Colonic mucosa (tissue), 4 donors: ENCODE measurements at regions not wholly inside any gene's neighbourhood (a gene's known extent, or its start where the extent isn't known, plus 50 kb on each side); places are given as distances from the start of the nearest gene placed in this dataset.
A peak's percentile ranks its signal among the peaks of the same experiment; 100 is the strongest.
"Not testable (repeated sequence)": the region's sequence is repeated elsewhere in the genome, so short reads cannot be mapped to it uniquely, and the experiment has no call there.

Experiments used
- DNase-seq: peaks from one replicate; pipeline ENCODE4 v3.0.0-alpha.2; 2020
- H3K27ac ChIP-seq: fragments of 200-600 bp; one replicate; pipeline ENCODE4 v1.8.0; 2021
- H3K27me3 ChIP-seq: fragments of 200-600 bp; one replicate; pipeline ENCODE4 v1.8.0; 2021
- H3K36me3 ChIP-seq: fragments of 200-600 bp; one replicate; pipeline ENCODE4 v1.8.0; 2021
- H3K4me1 ChIP-seq: fragments of 200-600 bp; one replicate; pipeline ENCODE4 v1.8.0; 2021; ENCODE audit warnings: mild to moderate bottlenecking
- H3K4me3 ChIP-seq: fragments of 200-600 bp; one replicate; pipeline ENCODE4 v1.8.0; 2021
- H3K9ac ChIP-seq, 2 donors: one replicate each; pipeline ENCODE4 v1.7.0; 2013; ENCODE audit warnings: control low read depth in 2 of 2, low read depth in 2 of 2, low read length in 2 of 2
- H3K9me3 ChIP-seq: fragments of 200-600 bp; one replicate; pipeline ENCODE4 v1.8.0; 2021
- intact Hi-C: fragments of 100-400 bp; cut with DNase I; formaldehyde crosslinking; loops from one replicate; pipeline ENCODE4 v1.14.1; 2022
- TF ChIP-seq, protein P1 (sequence below): fragments of 200-600 bp; IDR thresholded peaks from one replicate; pipeline ENCODE4 v1.8.0; 2022; ENCODE audit warnings: antibody characterized with exemption, mild to moderate bottlenecking
- donor health status: healthy.
- donor health status: DM: no; HTN: no; CAD: no.
- donor health status: DM: no; HTN: no; CAD: no.

DNA sequence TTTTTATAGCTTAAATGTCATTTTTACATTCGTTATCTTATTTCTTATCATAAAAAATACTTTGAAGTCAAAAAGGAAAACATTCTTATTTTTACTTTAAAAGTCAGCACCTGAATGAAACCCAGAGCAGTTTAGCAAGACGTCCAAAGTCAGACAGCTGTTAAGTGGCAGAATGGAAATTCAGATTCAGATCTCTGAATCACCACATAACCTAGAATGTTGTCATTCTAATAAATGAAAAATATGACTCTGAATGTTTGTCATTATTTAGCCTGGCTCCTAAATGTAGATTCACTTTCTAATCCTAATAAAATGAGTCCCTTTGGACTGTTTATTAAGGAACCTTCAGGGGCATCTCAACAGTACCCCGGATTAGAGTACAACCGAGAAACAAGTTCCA, 75.2 kb upstream of the RGS7 start:
- no peaks in the 10 kb centered on the region for H3K27me3 ChIP-seq
- no peak overlapping the region for H3K9ac ChIP-seq
- no peak overlapping the region for H3K27ac ChIP-seq
- no peaks in the 10 kb centered on the region for H3K9me3 ChIP-seq
- intact Hi-C loops: no loop called here
- H3K4me3 ChIP-seq: no peak overlapping the region
- no peaks in the 10 kb centered on the region for H3K4me1 ChIP-seq
- no peak for DNase-seq
- no peaks in the 10 kb centered on the region for H3K36me3 ChIP-seq
- TF ChIP-seq, protein P1, sequence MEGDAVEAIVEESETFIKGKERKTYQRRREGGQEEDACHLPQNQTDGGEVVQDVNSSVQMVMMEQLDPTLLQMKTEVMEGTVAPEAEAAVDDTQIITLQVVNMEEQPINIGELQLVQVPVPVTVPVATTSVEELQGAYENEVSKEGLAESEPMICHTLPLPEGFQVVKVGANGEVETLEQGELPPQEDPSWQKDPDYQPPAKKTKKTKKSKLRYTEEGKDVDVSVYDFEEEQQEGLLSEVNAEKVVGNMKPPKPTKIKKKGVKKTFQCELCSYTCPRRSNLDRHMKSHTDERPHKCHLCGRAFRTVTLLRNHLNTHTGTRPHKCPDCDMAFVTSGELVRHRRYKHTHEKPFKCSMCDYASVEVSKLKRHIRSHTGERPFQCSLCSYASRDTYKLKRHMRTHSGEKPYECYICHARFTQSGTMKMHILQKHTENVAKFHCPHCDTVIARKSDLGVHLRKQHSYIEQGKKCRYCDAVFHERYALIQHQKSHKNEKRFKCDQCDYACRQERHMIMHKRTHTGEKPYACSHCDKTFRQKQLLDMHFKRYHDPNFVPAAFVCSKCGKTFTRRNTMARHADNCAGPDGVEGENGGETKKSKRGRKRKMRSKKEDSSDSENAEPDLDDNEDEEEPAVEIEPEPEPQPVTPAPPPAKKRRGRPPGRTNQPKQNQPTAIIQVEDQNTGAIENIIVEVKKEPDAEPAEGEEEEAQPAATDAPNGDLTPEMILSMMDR: no peak

DNA sequence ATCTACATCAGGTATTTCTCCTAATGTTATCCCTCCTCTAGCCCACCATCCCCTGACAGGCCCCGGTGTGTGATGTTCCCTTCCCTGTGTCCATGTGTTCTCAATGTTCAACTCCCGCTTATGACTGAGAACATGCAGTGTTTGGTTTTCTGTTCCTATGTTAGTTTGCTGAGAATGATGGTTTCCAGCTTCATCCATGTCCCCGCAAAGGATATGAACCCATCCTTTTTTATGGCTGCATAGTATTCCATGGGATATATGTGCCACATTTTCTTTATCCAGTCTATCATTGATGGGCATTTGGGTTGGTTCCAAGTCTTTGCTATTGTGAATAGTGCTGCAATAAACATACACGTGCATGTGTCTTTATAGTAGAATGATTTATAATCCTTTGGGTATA, 68.1 kb upstream of the RGS7 start:
- H3K9me3 ChIP-seq, H3K36me3 ChIP-seq, H3K27ac ChIP-seq, H3K9ac ChIP-seq, H3K4me3 ChIP-seq, H3K4me1 ChIP-seq, DNase-seq, intact Hi-C loops: not testable (repeated sequence)
- H3K27me3 ChIP-seq: peaks cover 12% of the 10 kb centered on the region

DNA sequence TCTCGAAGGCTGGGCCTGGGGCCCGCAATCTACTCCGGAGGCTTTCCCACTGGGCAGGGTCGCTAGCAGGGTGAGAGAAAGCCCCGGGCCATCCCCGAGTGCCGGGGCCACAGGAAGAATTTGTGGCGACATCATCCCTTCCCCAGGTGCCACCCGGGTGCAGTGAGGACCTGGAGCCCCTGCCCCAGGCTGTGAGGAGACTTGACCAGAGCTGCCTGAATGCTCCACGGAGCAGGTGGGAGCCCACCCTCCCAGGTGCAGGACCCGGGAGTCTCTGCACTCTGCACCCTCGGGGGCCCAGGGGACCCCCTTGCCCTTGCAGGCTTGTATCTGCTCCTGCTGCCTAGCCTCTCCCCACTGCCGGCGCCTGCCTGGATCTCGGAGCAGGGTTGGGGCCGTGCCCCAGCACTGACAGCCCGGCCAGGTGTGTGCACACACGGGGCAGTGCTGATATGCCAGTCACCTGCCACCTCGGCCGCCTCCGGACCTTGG, 67.5 kb upstream of the RGS7 start:
- TF ChIP-seq, protein P1: no peak
- Histone ChIP-seq H3K9me3 (no peaks in the 10 kb centered on the region), H3K9ac (no peak overlapping the region), H3K36me3 (no peaks in the 10 kb centered on the region), H3K4me3 (peak overlapping the region; percentile 31), H3K4me1 (no peaks in the 10 kb centered on the region), H3K27me3 (peaks cover 12% of the 10 kb centered on the region), H3K27ac (no peak overlapping the region)
- intact Hi-C loops: no loop called here
- DNase-seq: no peak

DNA sequence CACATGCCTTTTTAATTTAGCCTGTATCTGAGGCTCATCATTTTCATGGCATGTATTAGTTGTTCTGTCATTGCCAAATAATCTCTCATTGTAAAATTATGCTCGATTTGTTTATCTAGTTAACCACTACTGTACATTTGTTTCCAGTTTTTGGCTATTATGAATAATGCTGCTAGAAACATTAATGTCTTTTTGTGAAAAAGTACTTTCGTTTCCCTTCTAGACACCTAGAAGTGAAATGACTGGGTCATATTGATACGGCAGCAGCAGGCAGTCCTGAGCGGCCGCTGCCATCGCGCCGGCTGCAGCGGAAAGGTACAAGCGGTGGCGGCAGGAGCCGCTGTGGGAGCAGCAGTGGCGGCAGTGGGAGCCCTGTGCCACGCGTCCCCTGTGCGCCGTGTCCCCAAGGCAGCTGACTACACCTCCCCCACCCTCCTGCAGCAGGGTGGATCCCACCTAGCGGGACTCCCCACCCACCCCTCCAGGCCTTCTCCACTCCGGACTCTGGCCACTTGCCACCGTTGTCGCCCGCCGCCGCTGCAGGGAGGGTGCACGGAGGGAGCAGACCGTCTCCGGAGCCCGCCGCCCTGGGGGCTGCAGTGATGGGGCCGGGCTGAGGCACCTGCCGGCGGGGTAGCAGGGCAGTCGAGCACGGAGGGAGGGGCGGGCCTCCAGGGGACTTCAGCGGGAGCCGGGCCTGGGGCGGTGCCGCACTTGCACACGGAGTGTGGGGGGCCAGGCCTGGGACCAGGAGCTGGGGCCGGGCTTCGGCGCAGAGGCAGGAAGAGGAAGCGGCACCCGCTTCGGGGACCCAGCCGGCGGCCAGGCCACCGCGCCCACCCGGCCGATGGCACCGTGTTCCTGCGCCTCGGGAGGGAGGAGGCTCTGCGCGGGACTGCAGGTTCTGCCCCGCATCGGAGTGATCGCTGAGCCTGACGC, 66.8 kb upstream of the RGS7 start:
- TF ChIP-seq, protein P1: no peak
- no peak overlapping the region for H3K27ac ChIP-seq
- H3K9ac ChIP-seq: no peak overlapping the region
- peak overlapping the region; percentile 31 for H3K4me3 ChIP-seq
- no peaks in the 10 kb centered on the region for H3K4me1 ChIP-seq
- intact Hi-C loops: no loop called here
- no peaks in the 10 kb centered on the region for H3K9me3 ChIP-seq
- no peak for DNase-seq
- no peaks in the 10 kb centered on the region for H3K36me3 ChIP-seq
- peaks cover 12% of the 10 kb centered on the region for H3K27me3 ChIP-seq

DNA sequence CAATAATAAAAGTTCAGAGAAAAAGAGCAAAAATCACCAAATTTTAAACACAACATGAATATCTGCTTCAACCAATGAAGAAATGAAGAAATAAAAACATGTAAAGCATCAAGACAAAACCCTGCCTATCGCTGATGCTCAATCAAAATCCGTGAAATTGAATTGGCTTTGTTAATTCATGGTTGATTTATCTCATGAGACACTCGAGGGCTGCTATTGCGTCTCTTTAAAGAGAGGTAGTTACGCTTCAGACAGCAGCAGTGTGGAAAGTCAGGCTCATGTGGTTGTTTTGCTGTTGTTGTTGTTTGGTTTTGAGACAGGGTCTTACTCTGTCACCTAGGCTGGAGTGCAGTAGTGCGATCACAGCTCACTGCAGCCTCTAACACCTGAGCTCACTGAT, 65.5 kb upstream of the RGS7 start:
- H3K27ac ChIP-seq: no peak overlapping the region
- H3K9ac ChIP-seq: no peak overlapping the region
- H3K36me3 ChIP-seq: no peaks in the 10 kb centered on the region
- intact Hi-C loops: no loop called here
- no peak for DNase-seq
- peaks cover 12% of the 10 kb centered on the region for H3K27me3 ChIP-seq
- H3K4me1 ChIP-seq: no peaks in the 10 kb centered on the region
- H3K4me3 ChIP-seq: no peak overlapping the region
- no peaks in the 10 kb centered on the region for H3K9me3 ChIP-seq
- TF ChIP-seq, protein P1: no peak

DNA sequence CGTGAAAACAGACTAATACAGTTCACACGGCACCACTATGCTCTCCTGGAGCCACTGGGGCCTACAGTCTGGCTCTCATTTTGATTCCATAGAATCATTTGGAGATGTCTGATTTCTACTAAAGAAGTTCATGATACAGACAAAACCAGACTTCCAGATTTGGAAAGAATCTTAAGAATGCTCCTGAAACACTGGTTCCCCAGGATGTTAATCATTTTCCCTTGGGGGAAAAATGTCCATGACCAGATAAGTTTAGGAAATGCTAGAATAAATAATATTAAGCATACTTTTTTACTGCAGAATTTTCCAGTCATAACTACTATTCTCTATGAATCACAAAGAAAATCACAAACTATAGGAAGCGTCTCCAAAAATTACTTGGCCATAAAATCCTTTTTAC, 63.0 kb upstream of the RGS7 start:
- no peak for DNase-seq
- no peak overlapping the region for H3K9ac ChIP-seq
- H3K9me3 ChIP-seq: no peaks in the 10 kb centered on the region
- no peak overlapping the region for H3K4me3 ChIP-seq
- no peak overlapping the region for H3K27ac ChIP-seq
- TF ChIP-seq, protein P1: no peak
- intact Hi-C loops: no loop called here
- no peaks in the 10 kb centered on the region for H3K36me3 ChIP-seq
- H3K27me3 ChIP-seq: peaks cover 12% of the 10 kb centered on the region
- no peaks in the 10 kb centered on the region for H3K4me1 ChIP-seq
